Globus pallidus (tissue), 1 donor: ENCODE measurements at regions not wholly inside any gene's neighbourhood (a gene's known extent, or its start where the extent isn't known, plus 50 kb on each side); places are given as distances from the start of the nearest gene placed in this dataset.

ENCODE experiments used
- DNase-seq: peaks from one replicate; pipeline ENCODE4 v3.0.0-alpha.2; 2015; ENCODE audit warnings: low spot score

- no peak for DNase-seq
These were observed 482.2 kb downstream of the NTRK2 start for GRCh38 chr9:85151741-85152140.

GRCh38 chr9:85151162-85151561 lies 481.6 kb downstream of the NTRK2 start:
- DNase-seq = no peak

GRCh38 chr9:85147046-85147640 lies 477.6 kb downstream of the NTRK2 start:
- DNase-seq = no peak

GRCh38 chr9:85142968-85143367 lies 473.4 kb downstream of the NTRK2 start:
- peak; percentile 66 for DNase-seq

GRCh38 chr9:85142496-85142911 lies 473.0 kb downstream of the NTRK2 start:
- DNase-seq = peak; percentile 13

GRCh38 chr9:85137696-85138095 lies 468.2 kb downstream of the NTRK2 start:
- no peak for DNase-seq

- no peak for DNase-seq
These were observed 467.5 kb downstream of the NTRK2 start for GRCh38 chr9:85136987-85137386.

GRCh38 chr9:85136507-85136906 lies 467.0 kb downstream of the NTRK2 start:
- DNase-seq = no peak

GRCh38 chr9:85130764-85131163 lies 461.2 kb downstream of the NTRK2 start:
- DNase-seq = no peak

- no peak for DNase-seq
These were observed 460.7 kb downstream of the NTRK2 start for GRCh38 chr9:85130260-85130659.

- DNase-seq = no peak
These were observed 460.0 kb downstream of the NTRK2 start for GRCh38 chr9:85129514-85129913.

GRCh38 chr9:85118990-85119755 lies 449.6 kb downstream of the NTRK2 start:
- DNase-seq = no peak

GRCh38 chr9:85117831-85118230 lies 448.3 kb downstream of the NTRK2 start:
- DNase-seq = no peak

- no peak for DNase-seq
These were observed 445.9 kb downstream of the NTRK2 start for GRCh38 chr9:85115473-85115872.

- DNase-seq = no peak
These were observed 445.3 kb downstream of the NTRK2 start for GRCh38 chr9:85114799-85115198.

- DNase-seq = no peak
These were observed 443.4 kb downstream of the NTRK2 start for GRCh38 chr9:85112933-85113418.

- DNase-seq = no peak
These were observed 442.9 kb downstream of the NTRK2 start for GRCh38 chr9:85112391-85112790.

- DNase-seq = no peak
These were observed 439.2 kb downstream of the NTRK2 start for GRCh38 chr9:85108746-85109145.

GRCh38 chr9:85108229-85108628 lies 438.7 kb downstream of the NTRK2 start:
- no peak for DNase-seq

- no peak for DNase-seq
These were observed 419.9 kb downstream of the NTRK2 start for GRCh38 chr9:85089188-85089969.

GRCh38 chr9:85081963-85082362 lies 412.4 kb downstream of the NTRK2 start:
- DNase-seq = no peak

GRCh38 chr9:85079349-85079748 lies 409.8 kb downstream of the NTRK2 start:
- no peak for DNase-seq

- DNase-seq = no peak
These were observed 408.4 kb downstream of the NTRK2 start for GRCh38 chr9:85077944-85078343.
